Thyroid gland (tissue), 4 donors: ENCODE measurements at regions not wholly inside any gene's neighbourhood (a gene's known extent, or its start where the extent isn't known, plus 50 kb on each side); places are given as distances from the start of the nearest gene placed in this dataset.

Source experiments
- DNase-seq, 2 donors: peaks; one replicate each; pipeline ENCODE4 v3.0.0-alpha.2; 2019
- H3K27ac ChIP-seq, 3 donors: fragments of 200-600 bp; sonication (generic); 1 replicate in 2 of 3; 2 replicates in 1 of 3; pipeline ENCODE4 v1.5.1; 2016 to 2019; ENCODE audit warnings: mild to moderate bottlenecking in 1 of 3, moderate library complexity in 1 of 3
- H3K27me3 ChIP-seq: fragments of 200-600 bp; sonication (generic); one replicate; pipeline ENCODE4 v1.5.1; 2019
- H3K36me3 ChIP-seq, 2 donors: fragments of 200-600 bp; sonication (generic); one replicate each; pipeline ENCODE4 v1.5.1; 2016 to 2019
- H3K4me1 ChIP-seq, 2 donors: fragments of 200-600 bp; sonication (generic); one replicate each; pipeline ENCODE4 v1.5.1; 2017 to 2019
- H3K4me3 ChIP-seq, 3 donors: fragments of 200-600 bp; sonication (generic); replicated peaks in 1 of 3; 1 replicate in 2 of 3; 2 replicates in 1 of 3; pipeline ENCODE4 v1.5.1; 2016; ENCODE audit warnings: mild to moderate bottlenecking in 1 of 3
- H3K9me3 ChIP-seq: fragments of 200-600 bp; sonication (generic); one replicate; pipeline ENCODE4 v1.5.1; 2017
- POLR2A ChIP-seq, 2 donors: fragments of 450-650 bp; IDR thresholded peaks; one replicate each; pipeline ENCODE4 v1.6.1; 2017; ENCODE audit warnings: antibody characterized with exemption in 2 of 2, mild to moderate bottlenecking in 2 of 2, moderate library complexity in 1 of 2
- WGBS, 2 donors: methylation state at CpG; one replicate each; pipeline ENCODE4 v1.1.5; 2017; 5-methylcytosine and 5-hydroxymethylcytosine counted together
- intact Hi-C: fragments of 100-400 bp; cut with DNase I; formaldehyde crosslinking; loops from one replicate; pipeline ENCODE4 v1.15.1; 2023
- TF ChIP-seq, protein P1 (sequence below), 6 experiments: fragments of 200-600 bp in 3 of 6; fragments of 450-650 bp in 3 of 6; sonication (generic) in 3 of 6; IDR thresholded peaks; one replicate each; pipeline ENCODE4 v1.5.1; 2016 to 2019; ENCODE audit warnings: antibody characterized with exemption in 6 of 6, mild to moderate bottlenecking in 2 of 6, inconsistent platforms in 1 of 6, moderate library complexity in 1 of 6

DNA sequence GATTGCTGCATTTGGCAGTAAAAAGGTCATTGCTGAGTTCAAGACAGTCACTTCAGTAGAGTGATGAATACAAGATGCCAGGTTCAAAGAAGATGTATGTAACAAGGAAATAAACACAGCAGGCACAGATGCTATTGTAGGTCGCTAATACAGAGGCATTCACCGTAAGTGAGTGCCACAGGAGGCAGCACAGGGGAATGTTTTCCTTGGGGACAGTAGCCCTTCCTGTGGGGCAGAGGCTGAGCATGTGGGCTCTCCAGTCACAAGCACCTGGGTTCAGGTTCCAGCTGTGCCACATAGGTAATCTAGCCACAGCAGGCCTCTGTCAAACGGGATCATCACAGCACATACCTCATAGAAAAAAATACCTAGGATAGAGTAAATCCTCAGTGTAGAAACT, 86.3 kb downstream of the RSL24D1 start:
- 27 to 28% methylated on average over 3 of the region's 3 CpGs for WGBS, 2 donors

DNA sequence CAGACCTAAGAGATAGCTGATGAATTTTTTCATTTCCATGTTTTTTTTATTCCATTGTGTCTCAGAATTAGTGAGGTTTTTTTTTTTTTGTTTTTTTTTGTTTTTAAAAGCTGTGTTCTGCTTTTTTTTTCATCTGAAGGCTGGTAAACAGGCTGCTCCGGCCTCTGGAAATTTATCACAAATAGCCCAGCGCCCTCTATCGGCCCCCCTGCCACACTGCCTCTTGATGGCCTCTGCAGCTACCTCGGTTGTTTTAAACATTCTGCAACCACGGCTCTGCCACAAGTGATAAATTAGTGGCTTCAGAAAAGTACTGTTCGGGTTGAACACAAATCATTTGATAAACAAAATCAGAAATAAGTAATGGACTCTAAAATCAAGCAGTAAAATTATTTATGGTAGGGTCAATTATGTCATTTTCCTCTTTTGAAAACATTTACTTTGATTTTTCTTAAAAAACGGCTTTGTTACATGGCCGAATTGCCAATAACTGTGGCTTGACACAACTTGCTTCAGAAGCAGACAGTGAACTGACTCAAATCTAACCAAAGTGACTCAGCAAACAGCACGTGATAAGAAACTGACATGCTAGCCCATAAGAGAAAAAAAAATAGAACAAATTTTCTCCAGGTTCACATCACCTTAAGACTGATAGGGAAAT, 87.8 kb downstream of the RSL24D1 start:
- TF ChIP-seq, protein P1, sequence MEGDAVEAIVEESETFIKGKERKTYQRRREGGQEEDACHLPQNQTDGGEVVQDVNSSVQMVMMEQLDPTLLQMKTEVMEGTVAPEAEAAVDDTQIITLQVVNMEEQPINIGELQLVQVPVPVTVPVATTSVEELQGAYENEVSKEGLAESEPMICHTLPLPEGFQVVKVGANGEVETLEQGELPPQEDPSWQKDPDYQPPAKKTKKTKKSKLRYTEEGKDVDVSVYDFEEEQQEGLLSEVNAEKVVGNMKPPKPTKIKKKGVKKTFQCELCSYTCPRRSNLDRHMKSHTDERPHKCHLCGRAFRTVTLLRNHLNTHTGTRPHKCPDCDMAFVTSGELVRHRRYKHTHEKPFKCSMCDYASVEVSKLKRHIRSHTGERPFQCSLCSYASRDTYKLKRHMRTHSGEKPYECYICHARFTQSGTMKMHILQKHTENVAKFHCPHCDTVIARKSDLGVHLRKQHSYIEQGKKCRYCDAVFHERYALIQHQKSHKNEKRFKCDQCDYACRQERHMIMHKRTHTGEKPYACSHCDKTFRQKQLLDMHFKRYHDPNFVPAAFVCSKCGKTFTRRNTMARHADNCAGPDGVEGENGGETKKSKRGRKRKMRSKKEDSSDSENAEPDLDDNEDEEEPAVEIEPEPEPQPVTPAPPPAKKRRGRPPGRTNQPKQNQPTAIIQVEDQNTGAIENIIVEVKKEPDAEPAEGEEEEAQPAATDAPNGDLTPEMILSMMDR (IDR thresholded peaks at IDR 0.05): peak in 5 of 6 experiments; percentile 7 to 56 (median 44)
- TF ChIP-seq POLR2A (IDR thresholded peaks at IDR 0.05): no peak
- no peaks in the 10 kb centered on the region for H3K9me3 ChIP-seq
- H3K27ac ChIP-seq: no peak overlapping the region
- no peak overlapping the region for H3K4me3 ChIP-seq
- DNase-seq: peak; percentile 55 to 70
- no peaks in the 10 kb centered on the region for H3K27me3 ChIP-seq
- H3K36me3 ChIP-seq: no peaks in the 10 kb centered on the region
- 26% methylated on average over 9 of the region's 9 CpGs for WGBS, 2 donors
- intact Hi-C loops: no loop called here
- peaks cover 0 to 5% of the 10 kb centered on the region in 2 donors for H3K4me1 ChIP-seq

More for the DNA sequence above, 86.3 kb downstream of the RSL24D1 start:
- Histone ChIP-seq H3K4me1 (peaks cover 0 to 5% of the 10 kb centered on the region in 2 donors), H3K27me3 (no peaks in the 10 kb centered on the region), H3K9me3 (no peaks in the 10 kb centered on the region), H3K4me3 (no peak overlapping the region), H3K36me3 (no peaks in the 10 kb centered on the region), H3K27ac (no peak overlapping the region)
- no peak for TF ChIP-seq POLR2A (IDR thresholded peaks at IDR 0.05)
- TF ChIP-seq, protein P1 (IDR thresholded peaks at IDR 0.05): no peak
- intact Hi-C loops: no loop called here
- DNase-seq: no peak

DNA sequence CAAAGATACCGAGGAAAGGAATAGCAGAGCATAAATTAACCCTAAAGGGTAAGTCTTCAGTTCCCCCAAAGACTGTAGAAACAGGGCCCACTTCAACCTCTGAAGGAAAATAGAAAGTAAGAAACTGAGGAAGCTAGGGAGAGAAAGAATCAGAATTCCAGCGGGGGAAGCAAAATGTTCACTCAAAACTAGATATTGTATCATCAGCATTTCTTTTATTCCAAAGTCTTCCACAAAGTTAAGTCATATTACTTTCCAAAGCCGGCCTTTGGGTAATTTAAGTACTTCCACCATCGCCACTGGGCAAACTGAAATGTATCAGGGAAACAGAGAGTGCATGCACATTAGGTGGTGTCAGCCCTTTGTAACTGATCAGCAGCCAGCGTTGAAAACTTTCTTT, 88.3 kb downstream of the RSL24D1 start:
- intact Hi-C loops: no loop called here
- Histone ChIP-seq H3K36me3 (no peaks in the 10 kb centered on the region), H3K27me3 (no peaks in the 10 kb centered on the region), H3K9me3 (no peaks in the 10 kb centered on the region), H3K4me3 (no peak overlapping the region), H3K27ac (no peak overlapping the region), H3K4me1 (peaks cover 0 to 5% of the 10 kb centered on the region in 2 donors)
- TF ChIP-seq POLR2A (IDR thresholded peaks at IDR 0.05): no peak
- TF ChIP-seq, protein P1 (IDR thresholded peaks at IDR 0.05): no peak
- DNase-seq: no peak
- 78 to 79% methylated on average over 5 of the region's 5 CpGs for WGBS, 2 donors

DNA sequence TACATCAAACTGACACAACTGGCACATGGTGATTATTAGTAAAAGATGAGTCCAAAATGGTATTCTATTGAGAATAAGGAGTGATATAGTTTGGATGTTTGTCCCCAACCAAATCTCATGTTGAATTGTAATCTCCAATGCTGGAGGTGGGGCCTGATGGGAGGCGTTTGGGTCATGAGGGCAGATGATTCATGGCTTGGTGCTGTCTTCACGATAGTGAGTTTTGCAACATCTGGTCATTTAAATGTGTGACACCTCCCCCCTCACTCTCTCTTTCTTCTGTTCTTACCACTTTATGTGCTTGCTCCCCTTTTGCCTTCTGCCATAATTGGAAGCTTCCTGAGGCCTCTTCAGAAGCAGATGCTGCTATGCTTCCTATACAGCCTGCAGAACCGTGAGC, 90.6 kb downstream of the RSL24D1 start:
- Histone ChIP-seq H3K9me3 (no peaks in the 10 kb centered on the region), H3K27me3 (no peaks in the 10 kb centered on the region), H3K36me3 (no peaks in the 10 kb centered on the region), H3K4me3 (no peak overlapping the region), H3K4me1 (peaks cover 0 to 5% of the 10 kb centered on the region in 2 donors), H3K27ac (no peak overlapping the region)
- TF ChIP-seq, protein P1 (IDR thresholded peaks at IDR 0.05): no peak
- no peak for TF ChIP-seq POLR2A (IDR thresholded peaks at IDR 0.05)
- WGBS, 2 donors: 87 to 88% methylated on average over 3 of the region's 3 CpGs
- no peak for DNase-seq
- intact Hi-C loops: no loop called here

DNA sequence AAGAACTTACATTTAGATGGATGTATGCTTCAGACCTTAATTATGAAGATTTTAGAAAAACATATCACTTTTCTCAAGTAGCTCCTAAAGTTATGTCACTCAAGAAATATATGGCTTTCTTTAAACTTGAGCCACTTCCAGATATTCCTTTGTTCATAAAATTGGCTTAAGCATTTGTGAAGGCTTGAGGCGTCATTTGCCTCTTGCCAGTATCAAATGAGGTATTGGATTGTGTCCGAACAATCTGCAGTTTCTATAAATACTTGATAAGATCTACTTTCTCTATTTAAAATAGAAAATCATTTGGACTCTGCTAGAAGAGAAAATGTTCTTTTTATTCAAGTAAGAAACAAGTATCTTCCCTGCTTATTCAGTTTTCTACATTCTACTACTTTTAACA, 102.6 kb downstream of the RSL24D1 start:
- Histone ChIP-seq H3K9me3 (no peaks in the 10 kb centered on the region), H3K4me3 (no peak overlapping the region), H3K27ac (no peak overlapping the region), H3K27me3 (no peaks in the 10 kb centered on the region), H3K36me3 (no peaks in the 10 kb centered on the region), H3K4me1 (no peaks in the 10 kb centered on the region)
- TF ChIP-seq POLR2A (IDR thresholded peaks at IDR 0.05): no peak
- TF ChIP-seq, protein P1 (IDR thresholded peaks at IDR 0.05): no peak
- intact Hi-C loops: no loop called here
- DNase-seq: no peak
- 85 to 88% methylated on average over 2 of the region's 2 CpGs for WGBS, 2 donors
